Kidney (tissue), 10 donors: ENCODE measurements at regions not wholly inside any gene's neighbourhood (a gene's known extent, or its start where the extent isn't known, plus 50 kb on each side); places are given as distances from the start of the nearest gene placed in this dataset.
"Not testable (repeated sequence)": the region's sequence is repeated elsewhere in the genome, so short reads cannot be mapped to it uniquely, and the experiment has no call there.

Source experiments
- DNase-seq, 5 donors: peaks; one replicate each; pipeline ENCODE4 v3.0.0-alpha.2; 2013 to 2020
- FAIRE-seq: peaks from 2 replicates; lab custom pipeline; 2012; peaks lifted over from hg19 to GRCh38; lab: Jason Lieb, UNC
- H3K27ac ChIP-seq, 2 donors: one replicate each; pipeline ENCODE4 v1.7.0; 2013; ENCODE audit warnings: low read depth in 2 of 2, low read length in 2 of 2, inconsistent platforms in 1 of 2
- H3K27me3 ChIP-seq: one replicate; pipeline ENCODE4 v1.7.1; 2013; ENCODE audit warnings: low read length, inconsistent platforms; ENCODE audit not compliant: control insufficient read depth, insufficient read depth
- H3K36me3 ChIP-seq, 3 donors: one replicate each; pipeline versions ENCODE4 v1.7.0 to v1.7.1; 2013; ENCODE audit warnings: low read length in 3 of 3, control low read depth in 1 of 3, inconsistent platforms in 1 of 3; ENCODE audit not compliant: insufficient read depth in 3 of 3, control insufficient read depth in 2 of 3
- H3K4me1 ChIP-seq, 3 donors: one replicate each; pipeline versions ENCODE4 v1.7.0 to v1.7.1; 2013; ENCODE audit warnings: low read length in 3 of 3, inconsistent platforms in 1 of 3, low read depth in 1 of 3; ENCODE audit not compliant: control insufficient read depth in 2 of 3, insufficient read depth in 2 of 3
- H3K4me3 ChIP-seq, 3 donors: one replicate each; pipeline versions ENCODE4 v1.7.0 to v1.8.1; 2013; ENCODE audit warnings: low read length in 3 of 3, control low read depth in 1 of 3, inconsistent platforms in 1 of 3
- H3K9ac ChIP-seq, 3 donors: one replicate each; pipeline versions ENCODE4 v1.7.0 to v1.7.1; 2013; ENCODE audit warnings: low read length in 3 of 3, control low read depth in 1 of 3, inconsistent platforms in 1 of 3
- H3K9me3 ChIP-seq, 3 donors: one replicate each; pipeline versions ENCODE4 v1.7.0 to v1.7.1; 2013; ENCODE audit warnings: low read length in 3 of 3, control low read depth in 1 of 3, inconsistent platforms in 1 of 3; ENCODE audit not compliant: control insufficient read depth in 2 of 3, insufficient read depth in 1 of 3
- intact Hi-C: fragments of 100-400 bp; cut with DNase I; formaldehyde crosslinking; loops from one replicate; pipeline ENCODE4 v1.11.1; 2022
- donor health status: control.
- donor health status: control.
- donor health status: DM: yes; HTN: yes; CAD: no.
- donor health status: Normal renal cell carcinoma (clear cell type).

GRCh38 chrX:89350024-89350423 is 571.7 kb upstream of the TGIF2LX start:
- H3K27me3 ChIP-seq, intact Hi-C loops, H3K9me3 ChIP-seq, H3K4me1 ChIP-seq, H3K9ac ChIP-seq, H3K36me3 ChIP-seq, H3K27ac ChIP-seq, H3K4me3 ChIP-seq: not testable (repeated sequence)
- DNase-seq = peak in 2 of 5 donors; percentile 2 to 18
- peak; percentile 85 for FAIRE-seq

DNA sequence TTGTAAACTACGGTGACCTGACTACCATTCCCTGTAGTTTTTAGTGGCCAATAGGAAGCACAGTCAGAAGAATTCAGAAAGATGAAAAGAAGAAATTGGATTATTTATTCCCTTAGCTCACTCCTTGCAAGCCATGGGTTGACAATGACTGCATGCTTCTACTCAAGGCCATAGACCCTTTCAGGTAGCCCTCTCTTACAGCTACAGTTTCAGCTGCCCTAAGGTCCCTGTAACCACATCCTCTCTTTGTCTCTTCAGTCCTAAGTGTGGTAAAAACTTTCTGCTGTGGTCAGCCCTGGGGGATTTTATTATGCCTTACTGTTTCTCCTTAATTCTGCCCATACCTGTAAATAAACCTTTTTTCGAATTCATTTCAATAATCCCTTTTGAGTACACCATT is 551.8 kb upstream of the TGIF2LX start:
- H3K4me1 ChIP-seq, FAIRE-seq, H3K9me3 ChIP-seq, H3K36me3 ChIP-seq, intact Hi-C loops, DNase-seq, H3K27me3 ChIP-seq, H3K4me3 ChIP-seq, H3K27ac ChIP-seq, H3K9ac ChIP-seq: not testable (repeated sequence)

DNA sequence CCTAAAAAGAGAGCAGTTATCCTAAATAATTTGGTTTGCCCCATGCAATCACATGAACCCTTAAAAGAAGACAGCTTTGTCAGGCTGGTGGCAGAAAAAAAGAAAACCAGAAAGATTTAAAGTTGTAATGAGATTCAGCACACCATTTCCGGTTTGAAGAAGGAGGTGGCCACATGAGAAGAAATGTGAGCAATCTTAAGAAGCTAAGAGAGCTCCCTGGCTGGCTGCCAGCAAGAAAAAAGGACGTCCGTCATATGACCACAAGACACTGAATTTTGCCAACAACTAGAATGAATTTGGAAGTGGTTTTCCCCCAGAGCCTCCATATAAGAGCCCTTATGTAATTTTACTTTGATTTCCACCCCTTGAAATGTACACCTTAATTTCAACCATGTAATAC is 528.7 kb upstream of the TGIF2LX start:
- H3K4me1 ChIP-seq, H3K27ac ChIP-seq, H3K9me3 ChIP-seq, H3K27me3 ChIP-seq, DNase-seq, H3K9ac ChIP-seq, intact Hi-C loops, FAIRE-seq, H3K36me3 ChIP-seq, H3K4me3 ChIP-seq: not testable (repeated sequence)

GRCh38 chrX:89402818-89403217 is 518.9 kb upstream of the TGIF2LX start:
- H3K9ac ChIP-seq, H3K4me1 ChIP-seq, H3K36me3 ChIP-seq, FAIRE-seq, intact Hi-C loops, H3K27ac ChIP-seq, H3K4me3 ChIP-seq, H3K9me3 ChIP-seq, DNase-seq, H3K27me3 ChIP-seq: not testable (repeated sequence)

- H3K4me3 ChIP-seq, H3K4me1 ChIP-seq, intact Hi-C loops, H3K27ac ChIP-seq, FAIRE-seq, H3K27me3 ChIP-seq, DNase-seq, H3K9ac ChIP-seq, H3K36me3 ChIP-seq, H3K9me3 ChIP-seq: not testable (repeated sequence)
Measured at GRCh38 chrX:89405148-89405547, 516.6 kb upstream of the TGIF2LX start.

- H3K36me3 ChIP-seq, H3K27ac ChIP-seq, intact Hi-C loops, H3K4me1 ChIP-seq, H3K9me3 ChIP-seq, FAIRE-seq, H3K9ac ChIP-seq, H3K4me3 ChIP-seq, H3K27me3 ChIP-seq: not testable (repeated sequence)
- peak in 1 of 5 donors; percentile 47 for DNase-seq
Measured at GRCh38 chrX:89416930-89417329, 504.8 kb upstream of the TGIF2LX start.

DNA sequence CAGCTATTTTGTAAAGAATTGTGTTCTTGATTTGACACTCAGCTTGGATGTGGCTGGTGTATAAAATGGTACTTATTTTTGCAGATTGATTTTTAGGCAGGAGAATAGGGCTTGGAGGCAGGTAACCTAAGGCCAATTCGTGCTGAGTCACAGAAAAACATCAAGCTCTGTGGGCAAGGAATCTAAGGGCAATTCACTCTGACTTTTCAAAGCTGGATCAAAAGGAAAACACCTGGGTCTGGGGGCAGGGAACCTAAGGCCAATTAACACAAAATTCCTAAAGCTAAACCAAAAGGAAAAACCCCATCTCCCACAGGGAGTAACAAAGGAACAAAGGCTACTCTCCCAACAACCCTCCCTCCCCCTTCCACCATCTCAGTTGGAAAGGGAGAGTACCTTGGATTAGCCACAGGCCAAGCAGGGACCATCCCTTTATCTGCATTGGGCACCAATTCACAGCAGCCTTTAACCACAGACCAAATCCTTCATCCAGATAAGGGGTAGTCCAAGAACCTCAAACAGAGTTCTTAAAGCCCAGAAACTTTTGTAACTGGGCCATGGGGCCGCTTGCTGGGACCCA is 489.0 kb upstream of the TGIF2LX start:
- H3K9me3 ChIP-seq, H3K27ac ChIP-seq, intact Hi-C loops, H3K27me3 ChIP-seq, DNase-seq, H3K4me3 ChIP-seq, H3K9ac ChIP-seq, FAIRE-seq, H3K4me1 ChIP-seq, H3K36me3 ChIP-seq: not testable (repeated sequence)
